CD4-positive, alpha-beta memory T cell (primary cell): ENCODE measurements at regions not wholly inside any gene's neighbourhood (a gene's known extent, or its start where the extent isn't known, plus 50 kb on each side); places are given as distances from the start of the nearest gene placed in this dataset.

Experiments
- CTCF ChIA-PET: fragments of 350-600 bp; sonication (Branson Sonifier 250); formaldehyde crosslinking; loops from one replicate; lab custom pipeline; 2021; ENCODE audit warnings: inconsistent platforms; ENCODE audit not compliant: partially characterized antibody; lab: Charles Lee
- POLR2A ChIA-PET: fragments of 350-600 bp; sonication (Branson Sonifier 250); formaldehyde crosslinking; loops from one replicate; lab custom pipeline; 2021; ENCODE audit not compliant: partially characterized antibody; lab: Charles Lee
- DNase-seq, 5 donors: peaks; one replicate each; pipeline versions ENCODE4 v3.0.0 to v3.0.0-alpha.2; 2020 to 2022; ENCODE audit warnings: mixed read lengths in 1 of 5
- H3K27ac ChIP-seq: one replicate; pipeline ENCODE4 v1.7.0; 2013; ENCODE audit warnings: low read depth, low read length
- H3K27me3 ChIP-seq: 2 replicates; pipeline ENCODE4 v1.7.0; 2013; ENCODE audit warnings: mild to moderate bottlenecking, low read length, moderate library complexity; ENCODE audit not compliant: insufficient read depth
- H3K36me3 ChIP-seq: 2 replicates; pipeline ENCODE4 v1.7.0; 2013; ENCODE audit warnings: mild to moderate bottlenecking, low read length, moderate library complexity; ENCODE audit not compliant: insufficient read depth
- H3K4me1 ChIP-seq: 2 replicates; pipeline ENCODE4 v1.7.0; 2013; ENCODE audit warnings: mild to moderate bottlenecking, low read length, moderate library complexity; ENCODE audit not compliant: insufficient read depth
- H3K4me3 ChIP-seq, 2 donors: one replicate each; pipeline ENCODE4 v1.7.0; 2013; ENCODE audit warnings: low read length in 2 of 2, mild to moderate bottlenecking in 1 of 2
- H3K9me3 ChIP-seq, 2 donors: one replicate each; pipeline ENCODE4 v1.7.0; 2013; ENCODE audit warnings: low read length in 2 of 2, control low read depth in 1 of 2; ENCODE audit not compliant: control insufficient read depth in 1 of 2
- H3K27ac Mint-ChIP-seq, 7 donors: one replicate each; pipeline ENCODE4 v1.8.0; 2020 to 2021; ENCODE audit warnings: mixed read lengths in 7 of 7, mild to moderate bottlenecking in 6 of 7, inconsistent platforms in 3 of 7, moderate library complexity in 3 of 7
- H3K27me3 Mint-ChIP-seq, 2 donors: one replicate each; pipeline ENCODE4 v1.8.0; 2020 to 2021; ENCODE audit warnings: mixed read lengths in 2 of 2
- H3K36me3 Mint-ChIP-seq, 2 donors: one replicate each; pipeline ENCODE4 v1.8.0; 2020 to 2021; ENCODE audit warnings: mixed read lengths in 2 of 2, inconsistent platforms in 1 of 2, mild to moderate bottlenecking in 1 of 2
- H3K4me1 Mint-ChIP-seq, 4 donors: one replicate each; pipeline ENCODE4 v1.8.0; 2020 to 2021; ENCODE audit warnings: mixed read lengths in 4 of 4, mild to moderate bottlenecking in 1 of 4
- H3K4me3 Mint-ChIP-seq, 8 donors: one replicate each; pipeline ENCODE4 v1.8.0; 2020 to 2021; ENCODE audit warnings: mixed read lengths in 8 of 8, mild to moderate bottlenecking in 7 of 8, moderate library complexity in 6 of 8, inconsistent platforms in 3 of 8
- H3K9me3 Mint-ChIP-seq, 8 donors: one replicate each; pipeline ENCODE4 v1.8.0; 2020 to 2021; ENCODE audit warnings: mixed read lengths in 8 of 8, mild to moderate bottlenecking in 5 of 8, inconsistent platforms in 3 of 8, moderate library complexity in 1 of 8
- intact Hi-C: fragments of 100-400 bp; cut with micrococcal nuclease; formaldehyde crosslinking; loops from one replicate; pipeline ENCODE4 v1.15.1; 2023

GRCh38 chr11:15774388-15774939, 581.9 kb downstream of the SOX6 start:
- DNase-seq = no peak
- H3K27ac ChIP-seq = no peak overlapping the region
- no peaks in the 10 kb centered on the region for H3K4me1 ChIP-seq
- peak overlapping the region in 1 of 7 donors; percentile 36 for H3K27ac Mint-ChIP-seq
- H3K36me3 ChIP-seq = no peaks in the 10 kb centered on the region
- ChIA-PET CTCF (no interaction called here), POLR2A (no interaction called here)
- no peaks in the 10 kb centered on the region for H3K9me3 ChIP-seq
- no peak overlapping the region for H3K4me3 Mint-ChIP-seq
- H3K4me3 ChIP-seq = no peak overlapping the region
- no peaks in the 10 kb centered on the region for H3K27me3 ChIP-seq
- H3K27me3 Mint-ChIP-seq = no peaks in the 10 kb centered on the region
- intact Hi-C loops = no loop called here
- H3K9me3 Mint-ChIP-seq = no peaks in the 10 kb centered on the region
- H3K36me3 Mint-ChIP-seq = no peaks in the 10 kb centered on the region
- no peaks in the 10 kb centered on the region for H3K4me1 Mint-ChIP-seq

GRCh38 chr11:15775015-15775541, 581.3 kb downstream of the SOX6 start:
- no peaks in the 10 kb centered on the region for H3K4me1 ChIP-seq
- Mint-ChIP-seq H3K9me3 (no peaks in the 10 kb centered on the region), H3K36me3 (no peaks in the 10 kb centered on the region), H3K4me1 (no peaks in the 10 kb centered on the region), H3K27me3 (no peaks in the 10 kb centered on the region), H3K27ac (no peak overlapping the region), H3K4me3 (no peak overlapping the region)
- H3K9me3 ChIP-seq = no peaks in the 10 kb centered on the region
- POLR2A ChIA-PET = no interaction called here
- no peaks in the 10 kb centered on the region for H3K36me3 ChIP-seq
- DNase-seq = no peak
- H3K27ac ChIP-seq = no peak overlapping the region
- no peak overlapping the region for H3K4me3 ChIP-seq
- CTCF ChIA-PET = no interaction called here
- H3K27me3 ChIP-seq = no peaks in the 10 kb centered on the region
- intact Hi-C loops = no loop called here

GRCh38 chr11:15775797-15776196, 580.5 kb downstream of the SOX6 start:
- CTCF ChIA-PET = no interaction called here
- no peak overlapping the region for H3K27ac ChIP-seq
- no peaks in the 10 kb centered on the region for H3K36me3 ChIP-seq
- Mint-ChIP-seq H3K9me3 (peaks cover 0 to 2% (median 0%) of the 10 kb centered on the region in 8 donors), H3K4me3 (no peak overlapping the region), H3K27me3 (peaks cover 0 to 1% of the 10 kb centered on the region in 2 donors), H3K4me1 (no peaks in the 10 kb centered on the region), H3K27ac (no peak overlapping the region), H3K36me3 (no peaks in the 10 kb centered on the region)
- H3K4me3 ChIP-seq = no peak overlapping the region
- POLR2A ChIA-PET = no interaction called here
- intact Hi-C loops = no loop called here
- no peaks in the 10 kb centered on the region for H3K27me3 ChIP-seq
- DNase-seq = no peak
- no peaks in the 10 kb centered on the region for H3K4me1 ChIP-seq
- no peaks in the 10 kb centered on the region for H3K9me3 ChIP-seq

- Histone ChIP-seq H3K4me1 (no peaks in the 10 kb centered on the region), H3K27me3 (no peaks in the 10 kb centered on the region), H3K27ac (no peak overlapping the region), H3K9me3 (no peaks in the 10 kb centered on the region), H3K4me3 (no peak overlapping the region), H3K36me3 (no peaks in the 10 kb centered on the region)
- ChIA-PET POLR2A (no interaction called here), CTCF (no interaction called here)
- no peak for DNase-seq
- Mint-ChIP-seq H3K4me3 (no peak overlapping the region), H3K36me3 (no peaks in the 10 kb centered on the region), H3K27me3 (peaks cover 0 to 1% of the 10 kb centered on the region in 2 donors), H3K27ac (no peak overlapping the region), H3K9me3 (peaks cover 0 to 2% (median 0%) of the 10 kb centered on the region in 8 donors), H3K4me1 (no peaks in the 10 kb centered on the region)
- intact Hi-C loops = no loop called here
Observed at GRCh38 chr11:15776366-15776765, 580.0 kb downstream of the SOX6 start.

GRCh38 chr11:15779518-15779917, 576.8 kb downstream of the SOX6 start:
- intact Hi-C loops = no loop called here
- DNase-seq = no peak
- H3K36me3 Mint-ChIP-seq = no peaks in the 10 kb centered on the region
- H3K27ac ChIP-seq = no peak overlapping the region
- H3K27me3 ChIP-seq = no peaks in the 10 kb centered on the region
- peaks cover 0 to 3% (median 0%) of the 10 kb centered on the region in 8 donors for H3K9me3 Mint-ChIP-seq
- H3K36me3 ChIP-seq = no peaks in the 10 kb centered on the region
- H3K27me3 Mint-ChIP-seq = peaks cover 0 to 1% of the 10 kb centered on the region in 2 donors
- no peak overlapping the region for H3K4me3 ChIP-seq
- no peaks in the 10 kb centered on the region for H3K4me1 Mint-ChIP-seq
- no peaks in the 10 kb centered on the region for H3K4me1 ChIP-seq
- no peak overlapping the region for H3K27ac Mint-ChIP-seq
- POLR2A ChIA-PET = no interaction called here
- no peak overlapping the region for H3K4me3 Mint-ChIP-seq
- no peaks in the 10 kb centered on the region for H3K9me3 ChIP-seq
- CTCF ChIA-PET = no interaction called here

GRCh38 chr11:15780382-15780781, 576.0 kb downstream of the SOX6 start:
- Histone ChIP-seq H3K4me1 (no peaks in the 10 kb centered on the region), H3K4me3 (no peak overlapping the region), H3K9me3 (no peaks in the 10 kb centered on the region), H3K27ac (no peak overlapping the region), H3K27me3 (no peaks in the 10 kb centered on the region), H3K36me3 (no peaks in the 10 kb centered on the region)
- intact Hi-C loops = no loop called here
- no peak for DNase-seq
- H3K27ac Mint-ChIP-seq = no peak overlapping the region
- no peaks in the 10 kb centered on the region for H3K36me3 Mint-ChIP-seq
- H3K9me3 Mint-ChIP-seq = peaks cover 0 to 3% (median 0%) of the 10 kb centered on the region in 8 donors
- ChIA-PET POLR2A (no interaction called here), CTCF (no interaction called here)
- H3K4me3 Mint-ChIP-seq = no peak overlapping the region
- peaks cover 0 to 1% of the 10 kb centered on the region in 2 donors for H3K27me3 Mint-ChIP-seq
- H3K4me1 Mint-ChIP-seq = no peaks in the 10 kb centered on the region

GRCh38 chr11:15780837-15781236, 575.5 kb downstream of the SOX6 start:
- intact Hi-C loops = no loop called here
- DNase-seq = no peak
- no peaks in the 10 kb centered on the region for H3K36me3 Mint-ChIP-seq
- H3K36me3 ChIP-seq = no peaks in the 10 kb centered on the region
- H3K9me3 Mint-ChIP-seq = peaks cover 0 to 3% (median 0%) of the 10 kb centered on the region in 8 donors
- POLR2A ChIA-PET = no interaction called here
- H3K4me1 ChIP-seq = no peaks in the 10 kb centered on the region
- peaks cover 0 to 1% of the 10 kb centered on the region in 2 donors for H3K27me3 Mint-ChIP-seq
- H3K9me3 ChIP-seq = no peaks in the 10 kb centered on the region
- no peak overlapping the region for H3K4me3 ChIP-seq
- no peaks in the 10 kb centered on the region for H3K4me1 Mint-ChIP-seq
- no peak overlapping the region for H3K27ac Mint-ChIP-seq
- H3K4me3 Mint-ChIP-seq = no peak overlapping the region
- CTCF ChIA-PET = no interaction called here
- no peak overlapping the region for H3K27ac ChIP-seq
- no peaks in the 10 kb centered on the region for H3K27me3 ChIP-seq
